ENCODE measurements at regions not wholly inside any gene's neighbourhood (a gene's known extent, or its start where the extent isn't known, plus 50 kb on each side); places are given as distances from the start of the nearest gene placed in this dataset.

- POLR2A ChIA-PET (ENCODE audit: unreplicated experiment), result no interaction called here
- H4K8ac ChIP-seq (ENCODE audit: low read depth in 2 of 2, low read length in 2 of 2), result no peak overlapping the region
- H3K18ac ChIP-seq (ENCODE audit: low read depth, low read length), result no peak overlapping the region
- WGBS, 2 experiments (ENCODE audit: extremely low coverage in 2 of 2, insufficient read length in 1 of 2), result no CpG with 5 or more reads among the region's 6 CpGs
- no peak overlapping the region for H3K4me3 ChIP-seq (ENCODE audit: insufficient read depth, low read depth, low read length)
- no peak overlapping the region for H2AK5ac ChIP-seq (ENCODE audit: low read depth, low read length)
- H4K20me1 ChIP-seq (ENCODE audit: insufficient read depth, low read length), result no peaks in the 10 kb centered on the region
- no peak overlapping the region for H4K5ac ChIP-seq (ENCODE audit: low read depth, low read length)
- intact Hi-C loops (cut with micrococcal nuclease), result loop anchor here (10.0 kb wide), 1 partner anchor 246 kb away; no protein-coding TSS in a partner anchor
- DNase-seq, result peak; percentile 76
- H3K27me3 ChIP-seq (ENCODE audit: control insufficient read depth, insufficient read depth, low read length), result no peaks in the 10 kb centered on the region; the same call in 1 of the 2 replicates
- no TSS peak for BruUV-seq (replicated peaks)
- H2BK120ac ChIP-seq (ENCODE audit: low read depth, low read length), result no peak overlapping the region
- H2BK5ac ChIP-seq (ENCODE audit: low read depth, low read length, poor library complexity, severe bottlenecking), result no peak overlapping the region
- H3K14ac ChIP-seq (replicated peaks; ENCODE audit: low read depth, low read length), result no peak overlapping the region
- H3K56ac ChIP-seq (ENCODE audit: extremely low read depth, insufficient read depth, low read length), result no peak overlapping the region
- no peak overlapping the region for H2BK20ac ChIP-seq (ENCODE audit: low read depth, low read length)
- TF ChIP-seq RCOR1 (IDR thresholded peaks at IDR 0.05; ENCODE audit: insufficient replicate concordance, low read length) (peak; percentile 76), FOS (IDR thresholded peaks at IDR 0.05; ENCODE audit: low read depth, low read length) (peak; percentile 83), BHLHE40 (IDR thresholded peaks at IDR 0.05; ENCODE audit: low read depth, low read length) (peak; percentile 91), NFE2L2 (IDR thresholded peaks at IDR 0.05; ENCODE audit: low read depth, low read length) (no peak)
- H2AK9ac ChIP-seq (replicated peaks; ENCODE audit: low read depth, low read length, poor library complexity), result no peak overlapping the region
- no peak overlapping the region for H3K27ac ChIP-seq (ENCODE audit: insufficient read depth, low read length)
- peaks cover 4% of the 10 kb centered on the region; the same call in 1 of the 2 replicates for H3K4me1 ChIP-seq (ENCODE audit: control insufficient read depth, insufficient read depth, low read length)
- CTCF ChIA-PET, result interaction anchor here (0.6 to 1.0 kb wide), 2 partner anchors 13 to 29 kb away, joined by 3 to 5 read pairs; no protein-coding TSS in a partner anchor
- H3K4me2 ChIP-seq (ENCODE audit: low read depth, low read length), result no peak overlapping the region
- no peak overlapping the region for H2BK15ac ChIP-seq (ENCODE audit: low read depth, low read length)
- H3K9ac ChIP-seq (ENCODE audit: low read depth, low read length), result no peak overlapping the region
- no peak overlapping the region for H3K4ac ChIP-seq (ENCODE audit: low read depth, low read length)
- H3K9me3 ChIP-seq (ENCODE audit: control insufficient read depth, insufficient read depth, low read length), result no peaks in the 10 kb centered on the region; the same call in 1 of the 2 replicates
- H4K91ac ChIP-seq (ENCODE audit: insufficient read depth, low read depth, low read length), result no peak overlapping the region
- peak; percentile 76 for ATAC-seq (ENCODE audit: low read depth)
- H3K23ac ChIP-seq (ENCODE audit: low read depth, low read length), result no peak overlapping the region
- no peaks in the 10 kb centered on the region for H3K9me1 ChIP-seq (ENCODE audit: insufficient read depth, low read length)
- H3K36me3 ChIP-seq (ENCODE audit: control insufficient read depth, insufficient read depth, low read length), result no peaks in the 10 kb centered on the region
- in situ Hi-C loops (cut with MboI; ENCODE audit: low sequenced_read_pairs), result no loop called here
- dilution Hi-C loops (cut with HindIII; ENCODE audit: low sequenced_read_pairs, unreplicated experiment), result no loop called here
- no peak overlapping the region for H2AFZ ChIP-seq (replicated peaks; ENCODE audit: low read length, poor library complexity)
- no peaks in the 10 kb centered on the region for H3K79me1 ChIP-seq (ENCODE audit: low read depth in 1 of 2, low read length in 2 of 2)
Measured at GRCh38 chr15:87348746-87349145, 907.8 kb downstream of the NTRK3 start.
